Left lung (tissue), 4 donors: ENCODE measurements at regions not wholly inside any gene's neighbourhood (a gene's known extent, or its start where the extent isn't known, plus 50 kb on each side); places are given as distances from the start of the nearest gene placed in this dataset.

ENCODE experiments used
- ATAC-seq: fragments of 200-7000 bp; cut with Tn5 transposase; one replicate; pipeline ENCODE4 v1.9.1; 2020; ENCODE audit warnings: moderate library complexity
- DNase-seq, 4 donors: peaks; one replicate each; pipeline ENCODE4 v3.0.0-alpha.2; 2013 to 2020
- H3K27ac ChIP-seq, 2 donors: fragments of 200-600 bp; sonication (generic) in 1 of 2; one replicate each; pipeline versions ENCODE4 v1.5.0 to v1.8.0; 2020 to 2021
- H3K27me3 ChIP-seq, 2 donors: fragments of 200-600 bp; sonication (generic) in 1 of 2; one replicate each; pipeline versions ENCODE4 v1.5.0 to v1.8.0; 2020 to 2021
- H3K36me3 ChIP-seq, 2 donors: fragments of 200-600 bp; sonication (generic) in 1 of 2; one replicate each; pipeline versions ENCODE4 v1.5.0 to v1.8.0; 2020 to 2021
- H3K4me1 ChIP-seq, 2 donors: fragments of 200-600 bp; one replicate each; pipeline ENCODE4 v1.8.0; 2021
- H3K4me3 ChIP-seq, 2 donors: fragments of 200-600 bp; sonication (generic) in 1 of 2; one replicate each; pipeline versions ENCODE4 v1.5.0 to v1.8.0; 2020 to 2021; ENCODE audit warnings: mild to moderate bottlenecking in 1 of 2
- H3K9me3 ChIP-seq, 2 donors: fragments of 200-600 bp; sonication (generic) in 1 of 2; one replicate each; pipeline versions ENCODE4 v1.5.0 to v1.8.0; 2020 to 2021
- CTCF ChIP-seq, 2 donors: fragments of 200-600 bp; sonication (generic) in 1 of 2; IDR thresholded peaks; one replicate each; pipeline versions ENCODE4 v1.5.0 to v1.8.0; 2021; ENCODE audit warnings: antibody characterized with exemption in 2 of 2
- intact Hi-C, 2 donors: fragments of 100-400 bp; cut with DNase I; formaldehyde crosslinking; loops; one replicate each; pipeline versions ENCODE4 v1.11.2 to v1.14.2; 2022
- donor health status: DM: no; HTN: yes; CAD: no.
- donor health status: DM: no; HTN: no; CAD: no.

DNA sequence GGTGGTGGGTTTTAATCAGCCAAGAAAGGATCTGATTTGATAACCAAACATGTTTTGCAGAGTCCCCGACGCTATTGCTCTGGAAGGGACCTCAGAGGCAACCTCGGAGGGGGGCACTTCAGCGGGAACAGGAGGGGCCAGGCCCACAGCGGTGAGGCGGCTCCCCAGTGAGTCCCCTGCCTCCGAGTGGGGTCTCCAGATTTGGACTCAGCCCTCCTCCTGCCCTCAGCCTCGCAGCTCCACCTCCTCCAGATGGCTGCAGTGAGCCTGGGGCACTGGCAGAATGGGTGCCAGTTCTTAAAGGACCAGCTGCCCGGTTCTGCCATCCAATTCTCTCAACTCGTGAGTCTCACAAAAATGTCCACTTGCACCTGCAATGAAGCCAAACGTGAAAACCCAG, 61.0 kb upstream of the NANOS1 start:
- no peaks in the 10 kb centered on the region for H3K36me3 ChIP-seq
- peaks cover 0 to 6% of the 10 kb centered on the region in 2 donors for H3K27me3 ChIP-seq
- no peak for DNase-seq
- no peak for TF ChIP-seq CTCF (IDR thresholded peaks at IDR 0.05)
- peaks cover 0 to 3% of the 10 kb centered on the region in 2 donors for H3K9me3 ChIP-seq
- H3K27ac ChIP-seq = no peak overlapping the region
- no peak overlapping the region for H3K4me3 ChIP-seq
- intact Hi-C loops = no loop called here
- H3K4me1 ChIP-seq = no peaks in the 10 kb centered on the region
- ATAC-seq = no peak

DNA sequence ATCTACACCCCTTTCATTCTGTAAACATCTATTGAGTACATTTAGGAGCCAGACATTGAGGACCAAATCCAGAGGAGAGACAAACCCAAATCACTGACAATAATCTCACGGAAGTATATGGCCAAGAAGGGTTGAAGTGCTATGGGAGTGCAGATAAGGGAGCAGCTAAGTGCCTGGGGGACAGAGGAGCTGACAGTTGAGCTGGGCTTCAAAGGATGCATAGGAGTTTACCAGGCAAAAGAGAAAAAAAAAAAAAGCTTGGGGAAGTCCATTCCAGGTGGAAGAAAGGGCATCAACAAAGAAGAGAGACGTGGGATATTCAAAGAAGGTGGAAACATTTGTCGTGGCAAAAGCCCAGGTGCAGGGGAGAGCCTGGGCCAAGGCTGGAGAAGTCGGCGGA, 60.5 kb upstream of the NANOS1 start:
- Histone ChIP-seq H3K4me1 (no peaks in the 10 kb centered on the region), H3K27ac (no peak overlapping the region), H3K36me3 (no peaks in the 10 kb centered on the region), H3K4me3 (no peak overlapping the region), H3K27me3 (peaks cover 0 to 6% of the 10 kb centered on the region in 2 donors), H3K9me3 (peaks cover 0 to 8% of the 10 kb centered on the region in 2 donors)
- ATAC-seq (no peak), DNase-seq (no peak)
- TF ChIP-seq CTCF (IDR thresholded peaks at IDR 0.05) = no peak
- intact Hi-C loops = no loop called here

GRCh38 chr10:118970770-118971169, 58.7 kb upstream of the NANOS1 start:
- Histone ChIP-seq H3K27ac (no peak overlapping the region), H3K4me3 (no peak overlapping the region), H3K27me3 (peaks cover 0 to 6% of the 10 kb centered on the region in 2 donors), H3K4me1 (no peaks in the 10 kb centered on the region), H3K9me3 (peaks cover 0 to 12% of the 10 kb centered on the region in 2 donors), H3K36me3 (no peaks in the 10 kb centered on the region)
- intact Hi-C loops = no loop called here
- TF ChIP-seq CTCF (IDR thresholded peaks at IDR 0.05) = no peak
- no peak for DNase-seq
- ATAC-seq = no peak

DNA sequence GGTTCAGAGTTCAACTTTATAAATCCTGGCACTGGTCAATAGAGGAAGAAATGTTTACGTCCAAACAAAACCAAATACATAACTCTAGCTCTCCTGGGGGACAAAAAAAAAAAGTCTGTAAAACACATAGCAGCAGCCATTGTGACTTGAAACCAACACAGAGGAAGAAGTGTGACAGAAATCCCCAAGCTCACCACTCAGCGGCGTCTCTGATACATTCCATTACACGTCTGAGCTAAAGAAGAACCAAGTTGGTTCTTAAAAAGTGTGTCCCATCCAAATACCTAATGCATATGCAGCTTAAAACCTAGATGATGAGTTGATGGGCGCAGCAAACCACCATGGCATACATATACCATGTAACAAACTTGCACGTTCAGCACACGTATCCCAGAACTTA, 58.3 kb upstream of the NANOS1 start:
- no peak overlapping the region for H3K27ac ChIP-seq
- DNase-seq = no peak
- H3K9me3 ChIP-seq = peaks cover 0 to 12% of the 10 kb centered on the region in 2 donors
- intact Hi-C loops = no loop called here
- H3K4me1 ChIP-seq = no peaks in the 10 kb centered on the region
- H3K36me3 ChIP-seq = no peaks in the 10 kb centered on the region
- peaks cover 0 to 6% of the 10 kb centered on the region in 2 donors for H3K27me3 ChIP-seq
- no peak for TF ChIP-seq CTCF (IDR thresholded peaks at IDR 0.05)
- ATAC-seq = no peak
- H3K4me3 ChIP-seq = no peak overlapping the region

DNA sequence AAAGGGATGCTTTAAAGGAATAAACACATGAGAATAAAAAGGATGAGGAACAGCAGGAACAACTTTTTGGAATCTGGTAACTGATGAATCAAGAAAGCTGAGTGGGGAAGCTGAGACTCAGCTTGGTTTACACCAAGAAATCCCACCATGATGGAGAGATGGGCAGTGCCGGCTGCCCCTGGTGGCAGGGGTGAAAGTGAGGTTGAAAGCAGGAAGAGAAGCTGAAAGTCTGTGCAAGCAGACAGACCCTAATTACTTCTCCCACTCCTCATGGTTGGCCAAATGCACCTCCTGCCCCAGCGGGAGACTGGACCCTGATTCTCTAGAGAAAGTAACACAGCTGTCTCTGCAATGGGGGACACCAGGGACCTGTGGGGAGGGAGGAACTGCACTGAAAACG, 57.6 kb upstream of the NANOS1 start:
- no peaks in the 10 kb centered on the region for H3K4me1 ChIP-seq
- H3K27ac ChIP-seq = no peak overlapping the region
- ATAC-seq (no peak), DNase-seq (no peak)
- intact Hi-C loops = no loop called here
- H3K4me3 ChIP-seq = no peak overlapping the region
- no peak for TF ChIP-seq CTCF (IDR thresholded peaks at IDR 0.05)
- peaks cover 0 to 12% of the 10 kb centered on the region in 2 donors for H3K9me3 ChIP-seq
- peaks cover 0 to under 1% of the 10 kb centered on the region in 2 donors for H3K27me3 ChIP-seq
- H3K36me3 ChIP-seq = no peaks in the 10 kb centered on the region
